ENCODE measurements at regions not wholly inside any gene's neighbourhood (a gene's known extent, or its start where the extent isn't known, plus 50 kb on each side); places are given as distances from the start of the nearest gene placed in this dataset.
"Not testable (repeated sequence)": the region's sequence is repeated elsewhere in the genome, so short reads cannot be mapped to it uniquely, and the experiment has no call there.

DNA sequence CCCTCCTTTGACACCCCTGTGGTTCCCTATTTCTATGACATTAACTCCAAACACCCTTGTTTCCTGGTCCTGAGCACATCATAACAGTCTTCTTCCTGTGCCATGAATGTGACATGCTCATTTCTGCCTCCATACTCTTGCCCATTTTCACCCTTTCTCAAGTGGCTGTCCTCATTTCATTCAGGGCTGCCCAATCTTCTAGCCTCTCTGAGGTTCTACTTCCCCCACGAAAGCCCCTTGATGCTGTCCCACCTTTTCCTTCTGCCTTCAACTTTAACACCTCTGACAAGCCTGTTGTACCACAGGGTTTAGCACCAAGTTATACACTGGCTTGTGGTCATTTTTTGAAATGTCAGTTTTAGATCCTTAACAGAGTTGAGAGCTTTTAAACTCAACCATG, 136.2 kb upstream of the BOD1L1 start:
- no peak for DNase-seq

DNA sequence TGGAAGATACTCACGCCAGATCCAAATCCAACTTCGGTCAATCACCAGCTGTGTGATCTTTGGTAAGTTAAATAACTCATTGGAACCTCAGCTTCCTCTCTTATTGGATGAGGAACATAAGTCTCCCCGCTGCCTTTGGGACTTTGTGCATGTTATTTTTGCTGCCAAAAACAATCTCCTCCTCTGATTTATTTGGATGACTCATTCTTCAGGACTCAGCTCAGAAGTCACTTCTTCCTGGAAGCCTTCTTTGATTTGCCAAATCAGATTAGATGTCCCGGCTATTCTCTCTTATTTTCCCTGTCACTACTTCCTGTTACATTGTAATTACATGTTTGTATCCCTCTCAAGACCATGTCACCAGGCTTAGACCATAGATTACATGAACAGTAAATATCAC, 138.0 kb upstream of the BOD1L1 start:
- DNase-seq, result no peak

DNA sequence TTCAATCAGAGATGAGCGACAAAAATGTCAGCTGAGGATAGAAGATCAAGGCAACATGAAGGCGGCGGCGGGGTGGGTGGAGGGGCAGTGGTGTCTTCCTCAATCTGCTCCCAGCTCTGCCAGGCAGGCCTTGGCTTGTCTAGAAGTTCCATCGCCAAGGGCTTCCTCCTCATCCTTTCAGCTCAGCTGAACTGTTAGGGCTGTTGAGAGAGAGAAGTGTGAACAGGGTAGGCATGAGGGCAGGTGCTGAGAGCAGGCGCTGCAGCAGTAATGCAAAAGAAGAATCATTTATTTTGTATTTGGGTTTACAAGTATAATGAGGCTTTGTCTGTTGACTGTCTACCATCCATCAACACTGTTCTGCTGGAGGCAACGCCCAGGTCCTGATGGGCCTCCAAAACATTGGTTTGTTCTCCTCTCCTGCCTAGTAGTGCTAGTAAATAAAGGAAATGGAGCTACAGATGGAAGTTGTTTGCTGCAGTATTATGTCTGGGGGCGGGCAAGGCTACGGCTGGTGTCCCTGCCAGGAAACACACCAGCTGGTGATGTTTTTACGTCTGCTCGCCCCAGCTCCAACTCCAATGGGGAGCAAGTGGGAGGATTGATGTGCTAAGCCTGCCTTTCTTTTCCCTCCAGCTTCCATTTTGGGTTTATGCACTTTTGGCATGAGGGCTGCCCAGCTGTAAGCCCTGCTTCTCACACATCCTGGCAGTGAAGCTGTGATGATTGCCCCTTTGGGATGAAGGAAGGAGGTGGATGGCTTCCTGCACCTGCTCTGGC, 139.4 kb upstream of the BOD1L1 start:
- no peak for DNase-seq

DNA sequence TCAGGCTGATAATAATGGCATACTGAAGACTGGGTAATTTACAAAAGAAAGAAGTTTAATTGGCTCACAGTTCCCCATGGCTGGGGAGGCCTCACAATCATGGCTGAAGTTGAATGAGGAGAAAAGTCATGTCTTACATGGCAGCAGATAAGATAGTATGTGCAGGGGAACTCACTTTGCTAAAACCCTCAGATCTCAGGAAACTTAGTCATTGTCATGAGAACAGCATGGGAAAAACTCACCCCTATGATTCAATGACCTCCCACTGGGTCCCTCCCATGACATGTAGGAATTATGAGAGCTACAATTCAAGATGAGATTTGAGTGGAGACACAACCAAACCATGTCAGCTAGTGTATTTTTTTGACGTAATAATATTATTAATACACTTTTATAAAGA, 149.8 kb upstream of the BOD1L1 start:
- no peak for DNase-seq

DNA sequence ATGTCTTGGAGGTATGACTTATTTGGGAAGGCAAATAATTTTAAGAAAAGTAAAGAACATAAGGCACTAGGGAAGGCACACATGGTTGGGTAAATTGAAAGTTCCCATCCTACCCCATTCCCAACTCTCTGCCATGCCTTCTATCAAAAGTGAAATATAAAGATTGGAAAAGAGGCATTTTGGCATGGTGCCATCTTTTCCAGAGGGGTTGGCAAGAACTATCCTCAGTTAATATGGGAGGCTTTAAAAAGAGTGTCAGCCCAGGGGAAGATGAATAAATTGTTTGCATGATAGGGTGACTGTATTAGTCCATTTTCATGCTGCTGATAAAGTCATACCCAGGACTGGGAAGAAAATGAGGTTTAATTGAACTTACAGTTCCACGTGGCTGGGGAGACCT, 150.8 kb upstream of the BOD1L1 start:
- no peak for DNase-seq

DNA sequence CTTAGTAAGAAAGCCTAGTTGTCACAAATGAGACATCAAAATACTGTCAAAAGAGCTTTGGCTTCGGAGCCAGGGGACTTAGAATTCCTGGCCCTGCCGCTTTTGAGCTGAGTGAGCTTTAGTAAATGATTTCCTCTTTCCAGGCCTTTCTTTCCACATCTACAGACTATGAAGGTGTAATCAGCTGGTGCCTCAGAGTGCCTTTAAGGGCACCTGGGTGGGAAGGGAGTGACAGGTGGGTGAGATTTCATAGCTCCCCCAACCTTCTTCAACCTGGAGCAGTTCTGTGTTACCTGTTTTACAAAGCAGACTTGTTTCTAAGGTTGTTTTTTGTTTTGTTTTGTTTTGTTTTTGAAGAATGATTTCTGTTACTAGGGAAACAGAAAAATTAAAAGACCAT, 154.7 kb upstream of the BOD1L1 start:
- no peak for DNase-seq

DNA sequence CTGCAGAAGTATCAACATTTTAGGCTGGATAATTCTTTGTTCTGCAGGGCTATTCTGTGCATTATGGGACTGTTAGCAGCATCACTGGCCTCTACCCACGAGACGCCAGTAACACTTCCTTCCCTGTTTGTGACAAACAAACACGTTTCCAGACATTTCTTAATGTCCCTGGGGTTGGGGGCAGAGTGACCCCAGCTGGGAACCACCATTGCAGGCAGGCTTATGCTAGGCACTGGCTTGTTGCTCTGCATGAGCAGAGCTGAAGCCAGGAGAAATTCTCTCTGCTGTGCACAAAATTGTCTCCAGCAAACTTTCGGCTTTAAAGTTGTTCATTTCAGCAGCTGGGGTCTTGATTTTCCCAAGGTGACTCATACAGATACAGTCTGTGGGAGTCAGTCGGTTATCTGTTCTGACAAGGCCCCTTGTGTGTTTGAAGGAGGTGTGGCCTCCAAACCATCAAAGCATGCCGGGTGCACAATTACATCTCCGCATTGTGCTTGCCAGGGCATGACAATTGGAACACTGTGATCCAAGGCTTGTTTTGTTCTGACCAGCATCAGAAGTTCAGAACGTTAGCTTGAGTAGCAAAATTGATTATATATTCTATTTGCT, 156.4 kb upstream of the BOD1L1 start:
- no peak for DNase-seq

DNA sequence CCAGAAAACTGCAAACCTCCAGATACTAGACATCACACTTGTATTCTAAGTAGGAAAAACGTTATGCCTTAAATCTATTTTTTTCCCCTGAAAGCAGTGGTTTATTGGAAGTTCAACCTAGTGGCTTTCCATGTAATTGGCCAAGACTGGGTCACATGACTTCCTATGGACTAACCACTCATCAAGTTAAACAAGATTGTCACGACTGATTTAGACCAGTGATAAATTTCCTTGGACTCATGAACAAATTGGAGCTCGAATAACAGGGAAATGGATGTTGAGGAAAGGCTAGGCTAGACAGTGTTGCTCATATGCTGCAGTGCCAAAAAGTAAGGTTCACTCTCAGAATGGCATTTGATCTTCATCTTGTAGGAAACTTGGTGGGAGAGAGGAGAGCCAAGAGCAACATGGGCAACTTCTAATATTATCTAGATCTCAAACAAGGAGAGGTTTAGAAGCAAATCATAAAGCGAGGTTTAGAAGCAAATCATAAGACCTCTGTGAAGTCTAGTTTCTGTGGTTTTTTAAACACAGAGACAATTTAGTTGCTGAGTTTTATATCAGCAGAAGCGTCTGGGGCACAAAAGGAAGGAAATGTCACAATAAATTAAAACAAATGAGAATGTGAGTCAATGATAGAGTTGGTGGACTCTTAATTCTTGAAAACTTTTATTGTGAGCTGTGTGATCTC, 165.6 kb upstream of the BOD1L1 start:
- no peak for DNase-seq

DNA sequence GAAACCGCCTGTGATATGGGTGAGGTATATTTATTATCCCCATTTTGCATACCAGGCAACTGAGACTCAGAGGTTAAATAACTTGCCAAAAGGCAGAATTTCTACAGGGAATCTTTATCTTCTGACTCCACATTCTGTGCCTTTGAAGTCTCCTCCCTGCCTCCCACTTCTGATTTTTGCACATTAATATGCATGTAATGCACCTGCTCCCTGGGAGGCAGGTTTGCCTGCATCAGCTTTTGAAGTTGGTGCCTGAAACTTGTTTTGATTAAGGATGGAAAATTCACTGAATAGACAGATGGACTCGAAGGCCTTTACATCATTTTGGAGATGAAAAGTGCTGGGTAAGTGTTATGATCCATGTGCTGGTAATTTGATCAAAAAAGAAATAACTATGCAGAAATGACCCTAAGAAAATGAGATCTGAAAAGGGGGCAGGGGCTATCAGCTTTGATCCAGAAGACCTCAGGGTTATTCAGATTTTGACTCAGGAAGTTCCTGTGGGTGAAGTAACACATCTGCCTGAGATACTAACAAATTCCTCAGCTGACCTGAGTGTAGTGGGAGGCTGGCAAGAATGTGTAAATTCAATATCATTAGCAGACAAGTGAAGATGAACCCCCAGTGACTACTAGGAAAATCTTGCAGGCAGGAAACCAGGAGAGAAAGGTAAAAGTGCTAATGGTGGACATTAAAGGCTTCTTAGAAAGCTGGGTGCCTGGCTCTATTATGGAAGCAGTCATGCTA, 167.5 kb upstream of the BOD1L1 start:
- DNase-seq, result no peak

DNA sequence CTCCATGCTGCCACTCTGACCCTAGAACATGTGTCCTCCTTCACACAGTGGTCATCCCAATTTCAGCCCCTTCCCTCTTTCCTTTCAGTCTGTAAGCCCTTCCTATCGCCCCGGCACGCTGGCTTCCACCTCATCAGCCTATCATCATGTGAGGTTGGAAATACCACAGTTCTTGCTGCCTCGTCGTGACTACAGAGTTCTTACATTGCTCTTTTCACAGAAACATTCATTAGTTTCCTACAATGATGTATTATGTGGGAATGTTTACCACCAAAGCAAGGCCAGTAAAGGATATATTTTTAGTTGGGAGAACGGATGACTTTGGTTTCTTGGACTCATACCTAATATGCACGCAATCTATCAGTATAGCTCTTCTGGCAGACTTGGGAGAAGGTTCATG, 169.5 kb upstream of the BOD1L1 start:
- DNase-seq, result no peak

DNA sequence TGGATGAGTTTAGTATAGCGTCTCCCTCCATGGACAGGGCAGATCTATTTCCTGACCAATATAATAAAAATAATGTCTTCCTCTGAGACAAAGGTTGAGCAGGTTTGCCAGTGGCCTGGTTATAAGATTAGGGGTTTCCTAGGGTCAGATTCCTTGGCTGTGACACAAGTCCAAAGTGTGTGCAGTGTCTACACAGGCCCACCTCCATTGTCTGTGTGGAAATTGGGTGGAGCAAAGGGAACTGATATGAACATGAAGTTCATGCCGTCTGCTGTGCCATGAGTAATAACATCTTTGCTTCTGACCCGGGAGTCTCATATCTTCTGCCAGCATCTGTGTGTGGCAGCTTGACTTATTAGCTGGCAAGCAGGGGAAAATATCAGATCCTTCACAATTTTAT, 187.7 kb upstream of the BOD1L1 start:
- DNase-seq, result no peak

DNA sequence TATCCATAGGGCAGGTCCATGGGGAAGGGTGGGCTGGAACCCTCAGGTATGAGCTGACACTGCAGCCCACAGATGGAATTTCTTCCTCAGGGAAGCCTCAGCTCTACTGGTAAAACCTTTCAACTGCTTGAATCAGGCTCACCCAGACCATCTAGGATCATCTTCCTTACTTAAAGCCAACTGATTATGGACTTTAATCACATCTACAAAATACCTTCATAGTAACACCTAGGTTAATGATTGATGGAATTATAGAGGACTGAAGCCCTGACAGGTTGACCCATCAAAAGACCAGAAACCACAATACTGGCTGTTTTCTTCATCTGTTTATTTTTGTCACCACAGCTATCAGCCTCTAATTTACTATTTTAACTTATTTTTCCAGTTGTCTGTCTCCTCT, 188.9 kb upstream of the BOD1L1 start:
- DNase-seq, result no peak

DNA sequence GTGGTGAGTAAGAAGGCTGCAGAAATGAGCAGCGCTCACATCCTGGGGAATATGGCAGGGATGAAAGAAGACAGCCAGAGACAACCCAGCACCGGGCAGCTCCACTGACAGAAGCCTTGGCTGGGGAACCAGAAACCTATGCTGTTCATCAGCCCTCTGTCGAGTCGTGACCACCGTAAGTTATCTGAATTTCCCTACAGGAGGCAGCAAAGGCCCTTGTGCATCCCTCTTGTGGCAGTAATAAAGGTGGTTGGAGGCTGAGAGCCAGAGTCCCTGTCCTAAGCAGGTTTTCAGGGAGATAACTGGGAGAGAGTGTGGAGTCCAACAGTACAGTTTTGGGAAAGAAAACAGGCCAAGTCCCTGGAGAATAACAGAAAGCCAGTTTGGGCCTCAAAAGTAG, 194.0 kb upstream of the BOD1L1 start:
- no peak for DNase-seq

DNA sequence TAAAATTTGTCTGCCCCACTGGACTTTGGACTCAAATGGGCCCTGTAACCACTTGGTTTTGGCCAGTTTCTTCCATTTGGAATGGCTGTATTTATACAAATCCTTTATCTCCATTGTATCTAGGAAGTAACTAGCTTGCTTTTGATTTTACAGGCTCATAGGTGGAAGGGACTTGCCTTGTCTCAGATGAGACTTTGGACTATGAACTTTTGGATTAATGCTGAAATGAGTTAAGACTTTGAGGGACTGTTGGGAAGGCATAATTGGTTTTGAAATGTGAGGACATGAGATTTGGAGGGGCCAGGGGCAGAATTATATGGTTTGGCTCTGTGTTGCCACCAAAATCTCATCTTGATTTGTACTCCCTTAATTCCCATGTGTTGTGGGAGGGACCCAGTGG, 198.3 kb upstream of the BOD1L1 start:
- not testable (repeated sequence) for DNase-seq

DNA sequence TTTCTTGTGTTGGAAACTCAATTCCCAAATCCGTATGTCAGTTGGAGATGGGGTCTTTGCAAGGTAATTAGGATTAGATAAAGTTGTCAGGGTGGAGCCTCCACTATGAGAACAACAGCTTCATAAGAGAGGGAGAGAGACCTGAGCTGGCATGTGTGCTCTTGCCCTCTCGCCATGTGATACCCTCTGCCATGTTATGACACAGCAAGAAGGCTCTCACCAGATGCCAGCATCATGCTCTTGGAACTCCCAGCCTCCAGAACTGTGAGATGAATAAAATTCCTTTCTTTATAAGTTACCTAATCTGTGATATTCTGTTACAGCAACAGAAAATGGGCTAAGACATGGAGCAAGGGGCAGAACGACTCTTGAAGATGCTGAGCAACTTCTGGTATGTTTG, 201.9 kb upstream of the BOD1L1 start:
- DNase-seq, result no peak

DNA sequence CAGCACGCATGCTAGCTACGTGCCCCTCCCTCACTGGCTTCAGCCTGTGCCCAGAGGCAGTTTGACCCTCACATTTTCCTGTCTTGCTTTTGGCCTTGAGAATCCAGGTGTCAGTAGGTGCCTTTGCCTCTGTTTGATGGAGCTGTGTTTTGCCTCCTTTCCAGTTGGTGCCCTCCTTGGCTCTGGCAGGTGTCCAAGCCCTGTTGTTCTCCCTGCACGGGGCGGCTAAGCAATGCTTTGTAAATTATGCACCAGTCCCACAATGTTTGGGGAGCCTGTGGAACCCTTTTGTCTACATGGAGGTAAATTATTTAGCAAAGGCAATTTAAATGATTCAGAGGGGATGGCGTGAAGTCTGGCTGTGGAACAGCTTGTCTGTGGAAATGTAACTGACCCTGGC, 202.9 kb upstream of the BOD1L1 start:
- no peak for DNase-seq

DNA sequence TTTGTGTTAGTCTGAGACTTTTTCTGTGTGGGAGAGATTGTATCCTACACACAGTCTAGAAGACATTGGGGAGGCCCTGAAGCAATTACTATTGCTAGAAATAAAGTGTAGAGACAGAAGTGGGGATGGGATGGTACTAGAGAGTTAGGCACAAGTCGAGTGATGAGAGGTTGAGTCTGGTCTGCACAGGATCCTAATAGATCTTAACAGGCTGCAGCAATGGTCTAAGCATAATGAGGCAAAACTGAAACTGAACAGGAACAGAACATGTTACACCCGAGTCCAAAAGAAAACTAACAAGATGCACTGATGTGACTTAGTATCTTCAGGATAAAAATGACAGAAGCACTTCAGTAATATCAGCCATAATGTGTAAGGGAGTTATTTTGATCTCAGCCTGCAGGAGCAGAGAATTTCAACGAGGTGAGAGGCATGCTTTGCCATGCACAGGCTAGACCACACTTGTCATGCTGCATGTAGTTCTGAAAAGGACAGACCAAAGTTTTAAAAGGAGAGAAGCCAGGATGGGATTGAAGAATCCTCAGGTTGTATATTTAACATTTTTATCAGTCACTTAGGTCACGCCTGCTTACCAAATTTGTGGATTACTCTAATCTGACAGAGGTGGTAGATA, 205.8 kb upstream of the BOD1L1 start:
- no peak for DNase-seq

DNA sequence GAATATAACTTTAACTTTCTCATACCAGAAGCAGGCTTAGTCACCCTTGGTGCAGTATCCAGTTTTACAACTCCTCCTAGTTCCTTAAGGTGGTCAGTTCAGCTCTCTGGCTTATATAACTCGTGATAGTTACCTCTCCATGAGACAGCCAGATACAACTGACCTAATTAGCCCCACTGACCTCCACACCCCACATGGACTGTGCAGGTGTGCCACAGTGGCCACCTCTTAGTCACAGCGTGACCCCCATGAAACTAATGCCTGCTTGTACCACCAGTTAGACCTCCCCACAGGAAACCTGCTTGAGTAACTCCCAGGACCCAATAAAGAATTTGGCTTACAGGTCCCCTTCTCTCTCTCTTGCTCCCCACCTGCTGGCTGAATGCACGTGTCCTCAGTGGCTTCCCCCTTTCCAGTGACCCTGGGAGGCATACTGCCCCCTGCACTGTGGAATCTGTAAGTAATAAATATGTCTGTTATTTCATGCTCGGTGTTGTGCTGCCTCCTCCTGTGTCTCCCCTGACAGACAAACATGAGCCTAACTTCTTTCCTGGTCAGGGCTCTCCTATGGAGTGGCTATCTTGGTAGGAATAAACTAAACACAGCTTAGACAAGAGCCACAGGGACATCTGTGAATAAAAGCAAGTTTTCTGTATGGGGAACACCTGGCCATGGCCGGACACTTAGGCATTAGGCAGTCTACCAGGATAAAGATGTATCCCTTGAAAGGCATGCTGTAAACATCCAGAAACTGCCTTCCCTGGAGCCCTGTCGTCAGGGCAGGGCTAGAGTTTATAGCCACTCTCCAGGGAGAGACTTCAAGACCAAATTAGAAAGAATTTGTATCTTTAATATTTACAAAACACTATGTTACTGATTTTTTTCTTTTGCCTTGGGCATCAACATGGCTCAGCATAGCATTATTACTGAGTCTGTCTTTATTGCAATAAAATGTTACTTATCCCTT, 209.7 kb upstream of the BOD1L1 start:
- no peak for DNase-seq

DNA sequence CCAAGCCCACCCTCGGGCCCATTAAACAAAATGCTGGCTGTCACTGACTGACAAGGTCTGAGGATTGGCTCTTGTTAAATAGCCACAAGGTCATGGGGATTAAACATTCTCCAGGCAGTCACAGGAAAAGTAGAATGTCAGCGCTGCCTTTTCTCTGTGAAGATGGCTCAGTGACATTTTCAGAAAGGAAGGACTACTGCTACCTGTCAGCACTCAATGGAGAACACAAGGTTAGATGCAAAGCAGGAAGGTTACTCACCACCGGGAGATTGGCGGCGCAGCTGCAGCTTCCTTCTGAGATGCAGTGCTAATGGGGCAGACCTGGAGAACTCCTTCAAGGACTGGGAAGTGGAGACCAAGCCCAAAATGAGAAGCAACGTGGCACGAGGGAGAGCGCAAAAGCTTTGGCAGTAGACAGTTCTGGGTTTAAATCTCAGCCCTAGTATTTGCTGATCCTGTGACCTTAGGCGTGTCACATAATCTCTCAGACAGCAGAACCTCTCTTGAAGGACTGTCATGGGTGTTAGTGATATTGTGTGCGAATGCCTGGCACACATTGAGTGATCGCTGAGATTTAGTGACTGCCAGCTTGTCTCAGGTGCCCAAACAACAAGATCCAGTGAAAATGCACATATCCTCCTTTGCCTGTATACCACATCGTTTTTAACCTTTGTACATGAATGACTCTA, 213.1 kb upstream of the BOD1L1 start:
- no peak for DNase-seq

DNA sequence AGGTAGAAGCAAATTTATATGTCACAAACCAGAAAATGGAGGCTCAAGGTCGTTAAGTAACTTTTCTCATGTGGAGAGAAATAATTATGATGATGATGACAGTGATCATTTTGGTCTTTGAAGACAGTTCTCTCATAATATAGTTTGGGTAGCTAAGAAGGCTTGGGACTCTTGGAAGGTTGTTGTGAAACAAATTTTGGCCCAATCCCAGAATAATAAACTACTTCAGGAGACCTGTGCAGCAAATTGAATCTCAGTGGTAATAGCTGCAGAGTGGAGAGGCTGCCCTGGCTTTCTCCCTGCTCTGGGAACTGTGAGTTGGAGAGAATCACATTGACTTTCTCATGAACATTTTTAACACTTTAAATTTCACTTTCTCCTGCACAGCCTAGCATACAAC, 217.2 kb upstream of the BOD1L1 start:
- DNase-seq, result no peak

DNA sequence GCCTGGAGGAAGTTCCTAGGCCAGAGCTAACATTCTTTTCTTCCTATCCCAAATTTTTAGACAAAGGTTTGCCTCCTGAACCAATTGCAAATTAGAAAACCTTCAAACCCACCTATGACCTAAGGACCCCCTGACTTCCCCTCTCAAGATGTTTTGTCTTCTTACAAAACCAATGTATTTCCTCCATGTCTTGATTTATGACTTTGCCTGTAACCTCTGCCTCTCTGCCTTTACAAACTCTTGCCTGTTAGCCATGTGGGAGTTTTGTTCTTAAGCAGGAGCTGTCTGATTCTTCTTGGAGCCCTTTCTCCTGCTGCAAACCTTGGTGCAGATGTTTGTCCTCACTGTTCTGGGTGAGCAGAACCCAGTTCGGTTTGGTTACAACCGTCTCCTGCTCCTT, 222.3 kb upstream of the BOD1L1 start:
- DNase-seq, result no peak
